H9 (cell line): ENCODE measurements at regions not wholly inside any gene's neighbourhood (a gene's known extent, or its start where the extent isn't known, plus 50 kb on each side); places are given as distances from the start of the nearest gene placed in this dataset.

ENCODE experiments used
- DNase-seq: peaks from one replicate; pipeline ENCODE4 v3.0.0-alpha.2; 2017
- H2AFZ ChIP-seq: one replicate; pipeline ENCODE4 v1.6.1; 2013; ENCODE audit warnings: mild to moderate bottlenecking, low read length, control low read depth, moderate library complexity
- H2AK5ac ChIP-seq: 2 replicates; pipeline ENCODE4 v1.6.1; 2013; ENCODE audit warnings: low read length, control low read depth, mixed read lengths; ENCODE audit not compliant: insufficient read length
- H2BK120ac ChIP-seq: one replicate; pipeline ENCODE4 v1.6.1; 2013; ENCODE audit warnings: low read depth, mild to moderate bottlenecking, low read length, control low read depth, inconsistent platforms; ENCODE audit not compliant: poor library complexity, severe bottlenecking
- H2BK12ac ChIP-seq: 2 replicates; pipeline ENCODE4 v1.6.1; 2013; ENCODE audit warnings: low read length, control low read depth, mixed read lengths, low read depth; ENCODE audit not compliant: insufficient read length
- H2BK15ac ChIP-seq: 2 replicates; pipeline ENCODE4 v1.6.1; 2013; ENCODE audit warnings: low read depth, low read length, control low read depth
- H2BK20ac ChIP-seq: one replicate; pipeline ENCODE4 v1.6.1; 2013; ENCODE audit warnings: low read depth, mild to moderate bottlenecking, low read length, control low read depth, inconsistent platforms; ENCODE audit not compliant: poor library complexity, severe bottlenecking
- H2BK5ac ChIP-seq: 2 replicates; pipeline ENCODE4 v1.6.1; 2013; ENCODE audit warnings: low read length, control low read depth, mixed read lengths; ENCODE audit not compliant: insufficient read length
- H3K14ac ChIP-seq: 2 replicates; pipeline ENCODE4 v1.6.1; 2013; ENCODE audit warnings: low read length, control low read depth; ENCODE audit not compliant: insufficient read depth
- H3K18ac ChIP-seq: 2 replicates; pipeline ENCODE4 v1.6.1; 2013; ENCODE audit warnings: low read depth, mild to moderate bottlenecking, mixed read lengths, low read length, control low read depth; ENCODE audit not compliant: insufficient read length
- H3K23ac ChIP-seq: 2 replicates; pipeline ENCODE4 v1.6.1; 2013; ENCODE audit warnings: low read length, control low read depth, mixed read lengths, low read depth; ENCODE audit not compliant: insufficient read length
- H3K23me2 ChIP-seq: 2 replicates; pipeline ENCODE4 v1.6.1; 2013; ENCODE audit warnings: low read depth, mild to moderate bottlenecking, mixed read lengths, low read length, control low read depth; ENCODE audit not compliant: insufficient read length, poor library complexity, severe bottlenecking
- H3K27ac ChIP-seq: 2 replicates; pipeline ENCODE4 v1.5.1; 2013; ENCODE audit warnings: low read length, control low read depth, mixed read lengths, low read depth; ENCODE audit not compliant: insufficient read length
- H3K27me3 ChIP-seq: 2 replicates; pipeline ENCODE4 v1.6.1; 2013; ENCODE audit warnings: low read length, control low read depth, inconsistent platforms; ENCODE audit not compliant: insufficient read depth
- H3K4ac ChIP-seq: 2 replicates; pipeline ENCODE4 v1.6.1; 2013; ENCODE audit warnings: low read depth, mild to moderate bottlenecking, control low read depth, inconsistent platforms, low read length, moderate library complexity
- H3K4me1 ChIP-seq: 2 replicates; pipeline ENCODE4 v1.6.1; 2013; ENCODE audit warnings: low read length, control low read depth, inconsistent platforms; ENCODE audit not compliant: insufficient read depth
- H3K4me2 ChIP-seq: 2 replicates; pipeline ENCODE4 v1.6.1; 2013; ENCODE audit warnings: low read length, control low read depth, mixed read lengths; ENCODE audit not compliant: insufficient read length, insufficient read depth
- H3K56ac ChIP-seq: 2 replicates; pipeline ENCODE4 v1.6.1; 2013; ENCODE audit warnings: low read depth, mild to moderate bottlenecking, mixed read lengths, low read length, control low read depth; ENCODE audit not compliant: insufficient read length
- H3K79me1 ChIP-seq: 2 replicates; pipeline ENCODE4 v1.6.1; 2013; ENCODE audit warnings: low read depth, mild to moderate bottlenecking, moderate library complexity, low read length, control low read depth, inconsistent platforms; ENCODE audit not compliant: insufficient read depth, poor library complexity, severe bottlenecking
- H3K79me2 ChIP-seq: 2 replicates; pipeline ENCODE4 v1.6.1; 2013; ENCODE audit warnings: low read length, control low read depth, inconsistent platforms; ENCODE audit not compliant: insufficient read depth
- H3K9ac ChIP-seq: 2 replicates; pipeline ENCODE4 v1.6.1; 2013; ENCODE audit warnings: low read length, control low read depth, mixed read lengths; ENCODE audit not compliant: insufficient read length; ENCODE audit errors: extremely low read depth
- H3K9me3 ChIP-seq: one replicate; pipeline ENCODE4 v1.6.1; 2013; ENCODE audit warnings: low read depth, low read length, inconsistent platforms; ENCODE audit not compliant: control insufficient read depth
- H3T11ph ChIP-seq: one replicate; pipeline ENCODE4 v1.6.1; 2013; ENCODE audit warnings: mild to moderate bottlenecking, low read length, control low read depth, inconsistent platforms
- H4K20me1 ChIP-seq: one replicate; pipeline ENCODE4 v1.6.1; 2013; ENCODE audit not compliant: control insufficient read depth, insufficient read length, insufficient read depth
- H4K5ac ChIP-seq: 2 replicates; pipeline ENCODE4 v1.6.1; 2013; ENCODE audit warnings: low read depth, mild to moderate bottlenecking, mixed read lengths, low read length, control low read depth; ENCODE audit not compliant: insufficient read length
- H4K8ac ChIP-seq: replicated peaks from 2 replicates; pipeline ENCODE4 v1.6.1; 2013; ENCODE audit warnings: low read length, control low read depth, mixed read lengths, low read depth; ENCODE audit not compliant: insufficient read length
- H4K91ac ChIP-seq: 2 replicates; pipeline ENCODE4 v1.6.1; 2013; ENCODE audit warnings: low read depth, mild to moderate bottlenecking, moderate library complexity, mixed read lengths, low read length, control low read depth; ENCODE audit not compliant: insufficient read length
- H3K27ac Mint-ChIP-seq, 3 experiments: 2 replicates in 2 of 3; 3 replicates in 1 of 3; pipeline ENCODE4 v1.8.0; 2020 to 2021; ENCODE audit warnings: mixed read lengths in 3 of 3, mild to moderate bottlenecking in 1 of 3, moderate library complexity in 1 of 3
- H3K27me3 Mint-ChIP-seq: 2 replicates; pipeline ENCODE4 v1.8.0; 2021; ENCODE audit warnings: low read depth, mild to moderate bottlenecking, moderate library complexity, mixed read lengths
- H3K36me3 Mint-ChIP-seq, 3 experiments: 2 replicates in 2 of 3; 3 replicates in 1 of 3; pipeline ENCODE4 v1.8.0; 2020 to 2021; ENCODE audit warnings: low read depth in 3 of 3, mixed read lengths in 3 of 3; ENCODE audit not compliant: insufficient read depth in 1 of 3
- H3K4me1 Mint-ChIP-seq, 2 experiments: 2 replicates each; pipeline ENCODE4 v1.8.0; 2020; ENCODE audit warnings: mixed read lengths in 2 of 2
- H3K4me3 Mint-ChIP-seq, 2 experiments: 2 replicates in 1 of 2; 3 replicates in 1 of 2; pipeline ENCODE4 v1.8.0; 2020 to 2021; ENCODE audit warnings: mild to moderate bottlenecking in 2 of 2, mixed read lengths in 2 of 2, moderate library complexity in 1 of 2
- H3K9me3 Mint-ChIP-seq, 2 experiments: 2 replicates in 1 of 2; 3 replicates in 1 of 2; pipeline ENCODE4 v1.8.0; 2020; ENCODE audit warnings: mild to moderate bottlenecking in 2 of 2, mixed read lengths in 2 of 2, moderate library complexity in 1 of 2
- WGBS: extraction: QIAGEN DNeasy Blood & Tissue Kit; methylation state at CpG from one replicate; pipeline ENCODE4 v1.1.7; 2013; ENCODE audit warnings: missing lambda C conversion rate, low lambda C conversion rate, mixed read lengths; ENCODE audit not compliant: insufficient read length; ENCODE audit errors: extremely low coverage; 5-methylcytosine and 5-hydroxymethylcytosine counted together
- TF ChIP-seq, protein P1 (sequence below): fragments of 200-600 bp; sonication (generic); conservative IDR thresholded peaks from 3 replicates; pipeline ENCODE4 v1.8.0; 2021; ENCODE audit warnings: antibody characterized with exemption, mild to moderate bottlenecking

DNA sequence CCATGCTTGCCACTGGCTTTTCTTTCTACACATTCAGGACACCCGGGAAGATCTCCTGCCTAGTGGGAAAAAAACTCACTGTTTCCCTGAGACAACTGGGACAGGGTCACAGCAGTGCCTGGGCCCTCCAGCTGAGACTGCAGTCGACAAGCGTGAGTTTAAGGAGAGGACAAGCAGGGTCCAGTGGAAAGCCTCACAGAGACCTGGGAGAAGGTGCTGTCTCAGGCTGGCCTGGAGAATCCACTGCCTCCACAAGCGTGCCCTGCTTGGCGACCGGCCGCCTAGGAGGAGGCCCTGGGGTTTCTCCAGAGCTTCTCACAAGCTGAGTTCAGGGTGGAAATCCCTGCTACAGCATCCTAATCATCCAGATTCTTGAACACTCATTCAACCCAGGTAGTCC lies 519.6 kb upstream of the RAB6C start:
- no peak overlapping the region for H3T11ph ChIP-seq
- H3K18ac ChIP-seq: no peak overlapping the region
- no CpG with 5 or more reads among the region's 7 CpGs for WGBS
- no peaks in the 10 kb centered on the region for H4K20me1 ChIP-seq
- no peaks in the 10 kb centered on the region for H3K4me1 ChIP-seq
- H3K27me3 ChIP-seq: no peaks in the 10 kb centered on the region
- H3K56ac ChIP-seq: no peak overlapping the region
- Mint-ChIP-seq H3K4me3 (no peak overlapping the region), H3K4me1 (no peaks in the 10 kb centered on the region), H3K9me3 (peaks cover 5 to 7% of the 10 kb centered on the region in 2 experiments; a peak in 3 of 5 replicates), H3K36me3 (peaks cover 0 to 6% (median 0%) of the 10 kb centered on the region in 3 experiments; a peak in 1 of 7 replicates), H3K27me3 (peaks cover 3% of the 10 kb centered on the region; the same call in 1 of the 2 replicates), H3K27ac (no peak overlapping the region)
- no peaks in the 10 kb centered on the region for H3K9me3 ChIP-seq
- no peak overlapping the region for H2BK12ac ChIP-seq
- TF ChIP-seq, protein P1, sequence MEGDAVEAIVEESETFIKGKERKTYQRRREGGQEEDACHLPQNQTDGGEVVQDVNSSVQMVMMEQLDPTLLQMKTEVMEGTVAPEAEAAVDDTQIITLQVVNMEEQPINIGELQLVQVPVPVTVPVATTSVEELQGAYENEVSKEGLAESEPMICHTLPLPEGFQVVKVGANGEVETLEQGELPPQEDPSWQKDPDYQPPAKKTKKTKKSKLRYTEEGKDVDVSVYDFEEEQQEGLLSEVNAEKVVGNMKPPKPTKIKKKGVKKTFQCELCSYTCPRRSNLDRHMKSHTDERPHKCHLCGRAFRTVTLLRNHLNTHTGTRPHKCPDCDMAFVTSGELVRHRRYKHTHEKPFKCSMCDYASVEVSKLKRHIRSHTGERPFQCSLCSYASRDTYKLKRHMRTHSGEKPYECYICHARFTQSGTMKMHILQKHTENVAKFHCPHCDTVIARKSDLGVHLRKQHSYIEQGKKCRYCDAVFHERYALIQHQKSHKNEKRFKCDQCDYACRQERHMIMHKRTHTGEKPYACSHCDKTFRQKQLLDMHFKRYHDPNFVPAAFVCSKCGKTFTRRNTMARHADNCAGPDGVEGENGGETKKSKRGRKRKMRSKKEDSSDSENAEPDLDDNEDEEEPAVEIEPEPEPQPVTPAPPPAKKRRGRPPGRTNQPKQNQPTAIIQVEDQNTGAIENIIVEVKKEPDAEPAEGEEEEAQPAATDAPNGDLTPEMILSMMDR: no peak
- H2BK120ac ChIP-seq: no peak overlapping the region
- no peaks in the 10 kb centered on the region for H3K79me1 ChIP-seq
- no peak overlapping the region for H4K91ac ChIP-seq
- H3K23ac ChIP-seq: no peak overlapping the region
- no peak overlapping the region for H4K8ac ChIP-seq
- no peak overlapping the region for H2AK5ac ChIP-seq
- H2BK20ac ChIP-seq: no peak overlapping the region
- H2AFZ ChIP-seq: no peak overlapping the region
- no peak overlapping the region for H2BK5ac ChIP-seq
- no peaks in the 10 kb centered on the region for H3K79me2 ChIP-seq
- H3K14ac ChIP-seq: no peak overlapping the region
- H4K5ac ChIP-seq: no peak overlapping the region
- H3K4ac ChIP-seq: no peak overlapping the region
- no peak for DNase-seq
- H3K9ac ChIP-seq: no peak overlapping the region
- H3K27ac ChIP-seq: no peak overlapping the region
- no peak overlapping the region for H2BK15ac ChIP-seq
- no peak overlapping the region for H3K4me2 ChIP-seq
- no peaks in the 10 kb centered on the region for H3K23me2 ChIP-seq
